CD14-positive monocyte (primary cell): ENCODE measurements at regions not wholly inside any gene's neighbourhood (a gene's known extent, or its start where the extent isn't known, plus 50 kb on each side); places are given as distances from the start of the nearest gene placed in this dataset.

Experiments used
- DNase-seq, 3 donors: peaks; one replicate each; pipeline ENCODE4 v3.0.0-alpha.2; 2011 to 2022
- H2AFZ ChIP-seq: 2 replicates; pipeline ENCODE4 v1.6.0; 2012; ENCODE audit warnings: mild to moderate bottlenecking, low read depth, low read length, inconsistent platforms; ENCODE audit not compliant: insufficient read depth, poor library complexity, severe bottlenecking
- H3K27ac ChIP-seq, 2 donors: 1 replicate in 1 of 2; 2 replicates in 1 of 2; pipeline ENCODE4 v1.5.1; 2012 to 2013; ENCODE audit warnings: low read length in 2 of 2, control low read depth in 1 of 2, inconsistent platforms in 1 of 2, low read depth in 1 of 2, mild to moderate bottlenecking in 1 of 2
- H3K27me3 ChIP-seq, 2 donors: one replicate each; pipeline versions ENCODE4 v1.6.0 to v1.6.1; 2011 to 2013; ENCODE audit warnings: low read length in 2 of 2; ENCODE audit not compliant: control insufficient read depth in 2 of 2, insufficient read depth in 2 of 2
- H3K36me3 ChIP-seq, 2 donors: replicated peaks in 1 of 2; 1 replicate in 1 of 2; 2 replicates in 1 of 2; pipeline versions ENCODE4 v1.5.1 to v1.6.1; 2012 to 2013; ENCODE audit warnings: low read length in 2 of 2, control low read depth in 1 of 2, inconsistent platforms in 1 of 2, mild to moderate bottlenecking in 1 of 2; ENCODE audit not compliant: insufficient read depth in 2 of 2, control insufficient read depth in 1 of 2
- H3K4me1 ChIP-seq, 2 donors: 1 replicate in 1 of 2; 2 replicates in 1 of 2; pipeline versions ENCODE4 v1.5.1 to v1.6.1; 2012 to 2013; ENCODE audit warnings: low read length in 2 of 2, control low read depth in 1 of 2, inconsistent platforms in 1 of 2, mild to moderate bottlenecking in 1 of 2, moderate library complexity in 1 of 2; ENCODE audit not compliant: insufficient read depth in 2 of 2, control insufficient read depth in 1 of 2
- H3K4me2 ChIP-seq: replicated peaks from 2 replicates; pipeline ENCODE3; 2012; ENCODE audit warnings: low read length, moderate library complexity, mild to moderate bottlenecking; ENCODE audit not compliant: poor library complexity, severe bottlenecking; ENCODE audit errors: extremely low read depth
- H3K4me3 ChIP-seq, 3 experiments: fragments of 200-600 bp in 1 of 3; sonication (generic) in 1 of 3; replicated peaks in 1 of 3; 1 replicate in 2 of 3; 2 replicates in 1 of 3; pipeline ENCODE4 v1.5.1; 2011 to 2013; ENCODE audit warnings: low read length in 3 of 3, mild to moderate bottlenecking in 3 of 3, control low read depth in 2 of 3, low read depth in 2 of 3, inconsistent platforms in 1 of 3, moderate library complexity in 1 of 3
- H3K79me2 ChIP-seq: 2 replicates; pipeline ENCODE4 v1.6.0; 2012; ENCODE audit warnings: mild to moderate bottlenecking, control low read depth, inconsistent platforms, low read length, moderate library complexity; ENCODE audit not compliant: insufficient read depth
- H3K9ac ChIP-seq: 2 replicates; pipeline ENCODE4 v1.6.0; 2017; ENCODE audit warnings: low read length, mild to moderate bottlenecking; ENCODE audit not compliant: insufficient read depth, poor library complexity, severe bottlenecking
- H3K9me3 ChIP-seq, 2 donors: replicated peaks in 1 of 2; 1 replicate in 1 of 2; 2 replicates in 1 of 2; pipeline versions ENCODE4 v1.5.1 to v1.6.1; 2012 to 2013; ENCODE audit warnings: low read length in 2 of 2, control low read depth in 1 of 2; ENCODE audit not compliant: control insufficient read depth in 1 of 2, insufficient read depth in 1 of 2
- H4K20me1 ChIP-seq: 2 replicates; pipeline ENCODE4 v1.6.0; 2012; ENCODE audit warnings: mild to moderate bottlenecking, low read length, control low read depth, moderate library complexity; ENCODE audit not compliant: insufficient read depth
- H3K27ac Mint-ChIP-seq, 7 donors: one replicate each; pipeline ENCODE4 v1.8.0; 2020; ENCODE audit warnings: mild to moderate bottlenecking in 7 of 7, mixed read lengths in 7 of 7, moderate library complexity in 6 of 7, inconsistent platforms in 2 of 7
- H3K27me3 Mint-ChIP-seq, 3 donors: one replicate each; pipeline ENCODE4 v1.8.0; 2021 to 2022; ENCODE audit warnings: low read depth in 3 of 3, mild to moderate bottlenecking in 3 of 3, mixed read lengths in 3 of 3, moderate library complexity in 3 of 3, inconsistent platforms in 1 of 3
- H3K36me3 Mint-ChIP-seq, 2 donors: one replicate each; pipeline ENCODE4 v1.8.0; 2020; ENCODE audit warnings: mixed read lengths in 2 of 2, inconsistent platforms in 1 of 2, mild to moderate bottlenecking in 1 of 2
- H3K4me1 Mint-ChIP-seq: one replicate; pipeline ENCODE4 v1.8.0; 2020; ENCODE audit warnings: mild to moderate bottlenecking, mixed read lengths
- H3K4me3 Mint-ChIP-seq, 2 donors: one replicate each; pipeline ENCODE4 v1.8.0; 2020; ENCODE audit warnings: mild to moderate bottlenecking in 2 of 2, mixed read lengths in 2 of 2, moderate library complexity in 1 of 2
- H3K9me3 Mint-ChIP-seq, 7 donors: one replicate each; pipeline ENCODE4 v1.8.0; 2020 to 2022; ENCODE audit warnings: mixed read lengths in 7 of 7, mild to moderate bottlenecking in 6 of 7, moderate library complexity in 6 of 7, inconsistent platforms in 2 of 7
- CTCF ChIP-seq: fragments of 200-600 bp; IDR thresholded peaks from one replicate; pipeline ENCODE4 v1.8.0; 2022; ENCODE audit warnings: antibody characterized with exemption, mild to moderate bottlenecking
- WGBS: methylation state at CpG from one replicate; pipeline ENCODE4 v1.1.5; 2013; ENCODE audit warnings: missing lambda C conversion rate; ENCODE audit not compliant: insufficient coverage; 5-methylcytosine and 5-hydroxymethylcytosine counted together
- intact Hi-C, 2 donors: fragments of 100-400 bp; cut with micrococcal nuclease; formaldehyde crosslinking; loops; one replicate each; pipeline versions ENCODE4 v1.15.0 to v1.15.1; 2023

GRCh38 chr3:178087376-178087775 is 448.9 kb upstream of the KCNMB2 start:
- Mint-ChIP-seq H3K9me3 (peaks cover 0 to 6% (median under 1%) of the 10 kb centered on the region in 7 donors), H3K36me3 (no peaks in the 10 kb centered on the region), H3K4me3 (no peak overlapping the region), H3K27me3 (peaks cover 0 to 2% (median 1%) of the 10 kb centered on the region in 3 donors), H3K4me1 (peaks cover 15% of the 10 kb centered on the region), H3K27ac (no peak overlapping the region)
- Histone ChIP-seq H3K4me2 (no peak overlapping the region), H3K79me2 (no peaks in the 10 kb centered on the region), H3K4me3 (no peak overlapping the region), H4K20me1 (no peaks in the 10 kb centered on the region), H3K9ac (no peak overlapping the region), H3K36me3 (no peaks in the 10 kb centered on the region), H3K4me1 (peaks cover 0 to 5% of the 10 kb centered on the region in 2 donors), H3K27me3 (no peaks in the 10 kb centered on the region), H3K27ac (no peak overlapping the region), H2AFZ (no peak overlapping the region), H3K9me3 (peaks cover 0 to 4% of the 10 kb centered on the region in 2 donors)
- DNase-seq = no peak
- intact Hi-C loops = no loop called here
- no peak for TF ChIP-seq CTCF

- peaks cover 0 to 2% (median 1%) of the 10 kb centered on the region in 3 donors for H3K27me3 Mint-ChIP-seq
- no peak overlapping the region for H3K27ac ChIP-seq
- H3K36me3 ChIP-seq = no peaks in the 10 kb centered on the region
- H2AFZ ChIP-seq = no peak overlapping the region
- H3K4me3 ChIP-seq = no peak overlapping the region
- H3K79me2 ChIP-seq = no peaks in the 10 kb centered on the region
- H3K36me3 Mint-ChIP-seq = no peaks in the 10 kb centered on the region
- H3K4me1 Mint-ChIP-seq = peaks cover 15% of the 10 kb centered on the region
- no peak for TF ChIP-seq CTCF
- peaks cover 0 to 20% (median 9%) of the 10 kb centered on the region in 7 donors for H3K9me3 Mint-ChIP-seq
- H3K27me3 ChIP-seq = no peaks in the 10 kb centered on the region
- peaks cover 0 to 5% of the 10 kb centered on the region in 2 donors for H3K4me1 ChIP-seq
- H4K20me1 ChIP-seq = no peaks in the 10 kb centered on the region
- intact Hi-C loops = no loop called here
- no peak overlapping the region for H3K9ac ChIP-seq
- DNase-seq = no peak
- WGBS = no CpG with 5 or more reads among the region's 1 CpG
- H3K9me3 ChIP-seq = peaks cover 0 to 4% of the 10 kb centered on the region in 2 donors
- H3K4me3 Mint-ChIP-seq = no peak overlapping the region
- no peak overlapping the region for H3K4me2 ChIP-seq
- H3K27ac Mint-ChIP-seq = no peak overlapping the region
Observed at GRCh38 chr3:178088963-178089362, 447.3 kb upstream of the KCNMB2 start.
